ENCODE measurements at regions not wholly inside any gene's neighbourhood (a gene's known extent, or its start where the extent isn't known, plus 50 kb on each side); places are given as distances from the start of the nearest gene placed in this dataset.

GRCh38 chr5:74026310-74026709 lies 400.3 kb downstream of the ARHGEF28 start:
- H3K27ac ChIP-seq (ENCODE audit: low read depth): no peak overlapping the region
- H3K4me3 ChIP-seq (ENCODE audit: low read depth, low read length): no peak overlapping the region
- no peaks in the 10 kb centered on the region for H3K4me1 ChIP-seq (ENCODE audit: insufficient read depth)
- WGBS: 78% methylated on average over 2 of the region's 2 CpGs
- no peaks in the 10 kb centered on the region for H3K36me3 ChIP-seq (ENCODE audit: insufficient read depth)
- DNase-seq (ENCODE audit: extremely low spot score): no peak

- no peak for DNase-seq (ENCODE audit: extremely low spot score)
- Histone ChIP-seq H3K4me1 (ENCODE audit: insufficient read depth) (no peaks in the 10 kb centered on the region), H3K27ac (ENCODE audit: low read depth) (no peak overlapping the region), H3K36me3 (ENCODE audit: insufficient read depth) (no peaks in the 10 kb centered on the region), H3K4me3 (ENCODE audit: low read depth, low read length) (no peak overlapping the region)
Observed at GRCh38 chr5:74021126-74021525, 395.1 kb downstream of the ARHGEF28 start.

DNA sequence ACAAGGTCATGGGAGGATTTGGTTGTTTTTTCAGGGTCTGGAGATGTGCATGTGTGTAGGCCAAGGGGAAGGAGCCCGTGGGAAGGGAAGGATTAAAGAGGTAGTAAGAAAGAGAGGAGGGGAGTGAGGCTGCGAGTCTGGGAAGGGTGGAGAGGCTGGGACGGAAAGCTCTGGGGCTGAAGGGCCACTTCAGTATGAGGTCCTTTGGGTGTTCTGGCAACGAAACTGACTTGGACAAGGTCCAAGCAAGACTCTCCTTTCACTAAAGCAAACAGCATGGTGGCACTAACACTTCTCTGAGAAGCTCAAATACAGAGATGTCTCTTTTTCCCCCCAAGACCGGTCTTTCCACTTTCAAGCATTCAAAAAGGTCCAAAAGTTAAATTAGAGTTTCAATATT lies 394.5 kb downstream of the ARHGEF28 start:
- no peak overlapping the region for H3K27ac ChIP-seq (ENCODE audit: low read depth)

GRCh38 chr5:74019923-74020322 lies 393.9 kb downstream of the ARHGEF28 start:
- no peak for DNase-seq (ENCODE audit: extremely low spot score)
- Histone ChIP-seq H3K27ac (ENCODE audit: low read depth) (no peak overlapping the region), H3K36me3 (ENCODE audit: insufficient read depth) (no peaks in the 10 kb centered on the region), H3K4me3 (ENCODE audit: low read depth, low read length) (no peak overlapping the region), H3K4me1 (ENCODE audit: insufficient read depth) (no peaks in the 10 kb centered on the region)
- WGBS: 93% methylated on average over 5 of the region's 5 CpGs

More for the DNA sequence above, 394.5 kb downstream of the ARHGEF28 start:
- WGBS: 87% methylated on average over 5 of the region's 5 CpGs
- H3K4me3 ChIP-seq (ENCODE audit: low read depth, low read length): no peak overlapping the region
- no peaks in the 10 kb centered on the region for H3K36me3 ChIP-seq (ENCODE audit: insufficient read depth)
- no peaks in the 10 kb centered on the region for H3K4me1 ChIP-seq (ENCODE audit: insufficient read depth)
- no peak for DNase-seq (ENCODE audit: extremely low spot score)

DNA sequence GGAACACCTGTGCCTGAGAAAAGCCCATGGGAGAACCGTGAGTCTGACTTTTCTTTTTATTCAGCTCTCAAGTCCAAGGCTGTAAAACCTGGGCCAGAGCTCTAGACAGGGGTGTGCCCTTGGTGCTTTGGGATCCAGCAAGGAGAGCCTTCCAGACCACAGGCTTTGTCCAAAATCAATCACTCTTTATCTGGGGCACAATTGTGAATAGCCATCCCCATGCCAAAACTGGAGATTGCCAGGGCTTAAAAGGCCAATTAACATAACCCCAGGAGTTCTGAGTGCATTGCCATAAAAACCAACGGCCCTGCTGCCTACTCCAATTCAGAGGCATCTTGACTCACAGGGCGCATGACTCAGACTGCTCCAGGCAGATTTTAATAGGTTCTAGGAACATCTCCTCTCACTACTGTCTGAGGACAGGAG lies 391.8 kb downstream of the ARHGEF28 start:
- WGBS: 53% methylated on average over 3 of the region's 3 CpGs
- no peak for DNase-seq (ENCODE audit: extremely low spot score)

DNA sequence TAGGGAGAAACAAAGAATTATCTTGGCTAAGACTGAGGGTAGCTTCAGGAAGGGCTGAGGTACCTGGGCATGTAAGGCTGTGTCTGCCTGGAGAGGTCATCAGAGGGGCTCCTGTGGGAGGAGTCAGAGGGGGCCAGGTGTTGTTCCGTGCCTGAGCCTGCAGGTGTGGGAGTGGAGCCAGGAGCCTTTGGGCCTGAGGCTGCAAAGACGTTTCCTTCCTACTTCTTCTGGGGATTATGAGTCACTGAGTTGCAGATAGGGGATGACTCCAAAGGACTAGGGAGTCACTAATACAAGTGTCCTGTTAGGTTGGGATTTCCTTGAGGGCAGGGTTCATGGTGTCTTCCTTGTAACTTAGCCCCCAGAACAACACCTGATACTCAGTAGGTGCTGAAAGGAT lies 391.1 kb downstream of the ARHGEF28 start:
- no peak for DNase-seq (ENCODE audit: extremely low spot score)
- no peaks in the 10 kb centered on the region for H3K36me3 ChIP-seq (ENCODE audit: insufficient read depth)
- H3K27ac ChIP-seq (ENCODE audit: low read depth): no peak overlapping the region
- no peak overlapping the region for H3K4me3 ChIP-seq (ENCODE audit: low read depth, low read length)
- 47% methylated on average over 2 of the region's 2 CpGs for WGBS
- no peaks in the 10 kb centered on the region for H3K4me1 ChIP-seq (ENCODE audit: insufficient read depth)

More for the DNA sequence above, 391.8 kb downstream of the ARHGEF28 start:
- Histone ChIP-seq H3K27ac (ENCODE audit: low read depth) (no peak overlapping the region), H3K36me3 (ENCODE audit: insufficient read depth) (no peaks in the 10 kb centered on the region), H3K4me1 (ENCODE audit: insufficient read depth) (no peaks in the 10 kb centered on the region), H3K4me3 (ENCODE audit: low read depth, low read length) (no peak overlapping the region)

DNA sequence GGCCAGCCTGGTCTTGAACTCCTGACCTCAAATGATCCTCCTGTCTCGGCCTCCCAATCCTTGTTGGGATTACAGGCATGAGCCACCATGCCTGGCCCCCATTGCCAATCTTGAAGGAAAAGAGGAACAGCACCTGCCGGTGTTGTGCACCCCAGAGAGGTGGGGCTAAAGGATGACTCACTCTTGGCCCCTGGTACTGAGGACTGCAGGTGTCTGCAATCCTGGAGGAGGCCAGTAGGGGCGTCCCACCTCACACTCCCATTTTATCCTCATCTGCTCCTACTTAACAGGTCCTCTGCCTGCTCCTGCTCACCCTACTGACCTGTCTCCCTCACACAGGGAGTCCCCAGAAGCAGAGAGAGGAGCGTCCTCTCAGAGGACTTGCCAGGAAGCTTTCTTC lies 390.4 kb downstream of the ARHGEF28 start:
- WGBS: 82% methylated on average over 4 of the region's 4 CpGs

GRCh38 chr5:74015716-74016115 lies 389.7 kb downstream of the ARHGEF28 start:
- Histone ChIP-seq H3K27ac (ENCODE audit: low read depth) (no peak overlapping the region), H3K4me1 (ENCODE audit: insufficient read depth) (no peaks in the 10 kb centered on the region), H3K4me3 (ENCODE audit: low read depth, low read length) (no peak overlapping the region), H3K36me3 (ENCODE audit: insufficient read depth) (no peaks in the 10 kb centered on the region)
- no peak for DNase-seq (ENCODE audit: extremely low spot score)
- 87% methylated on average over 1 of the region's 1 CpG for WGBS

More for the DNA sequence above, 390.4 kb downstream of the ARHGEF28 start:
- DNase-seq (ENCODE audit: extremely low spot score): no peak
- H3K36me3 ChIP-seq (ENCODE audit: insufficient read depth): no peaks in the 10 kb centered on the region
- H3K4me1 ChIP-seq (ENCODE audit: insufficient read depth): no peaks in the 10 kb centered on the region
- no peak overlapping the region for H3K4me3 ChIP-seq (ENCODE audit: low read depth, low read length)
- no peak overlapping the region for H3K27ac ChIP-seq (ENCODE audit: low read depth)

GRCh38 chr5:74013222-74013621 lies 387.2 kb downstream of the ARHGEF28 start:
- DNase-seq (ENCODE audit: extremely low spot score): no peak
- H3K4me1 ChIP-seq (ENCODE audit: insufficient read depth): no peaks in the 10 kb centered on the region
- H3K4me3 ChIP-seq (ENCODE audit: low read depth, low read length): no peak overlapping the region
- WGBS: 67% methylated on average over 2 of the region's 2 CpGs
- no peak overlapping the region for H3K27ac ChIP-seq (ENCODE audit: low read depth)
- no peaks in the 10 kb centered on the region for H3K36me3 ChIP-seq (ENCODE audit: insufficient read depth)

DNA sequence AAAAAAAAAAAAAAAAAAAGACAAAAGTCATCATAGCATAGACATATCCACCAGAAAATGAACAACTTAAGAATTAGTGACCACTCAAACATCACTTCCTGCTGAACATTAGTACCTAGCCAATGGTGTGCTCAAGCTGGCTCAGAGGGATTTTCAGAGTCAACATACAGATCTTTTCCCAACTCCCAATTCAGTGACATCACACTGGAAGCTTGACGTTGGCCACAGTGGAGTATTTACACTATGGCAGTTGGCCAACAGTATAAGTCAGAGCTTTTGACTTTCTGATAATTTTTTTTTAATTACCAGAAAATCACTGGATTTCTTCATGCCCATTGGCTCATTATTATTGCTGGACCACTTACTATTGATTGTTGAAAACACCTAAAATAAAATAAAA lies 383.5 kb downstream of the ARHGEF28 start:
- DNase-seq (ENCODE audit: extremely low spot score): no peak
- 23% methylated on average over 1 of the region's 1 CpG for WGBS
- H3K27ac ChIP-seq (ENCODE audit: low read depth): no peak overlapping the region
- H3K36me3 ChIP-seq (ENCODE audit: insufficient read depth): no peaks in the 10 kb centered on the region
- H3K4me3 ChIP-seq (ENCODE audit: low read depth, low read length): no peak overlapping the region
- no peaks in the 10 kb centered on the region for H3K4me1 ChIP-seq (ENCODE audit: insufficient read depth)

- 0% methylated on average over 1 of the region's 1 CpG for WGBS
- H3K4me3 ChIP-seq (ENCODE audit: low read depth, low read length): no peak overlapping the region
- H3K36me3 ChIP-seq (ENCODE audit: insufficient read depth): no peaks in the 10 kb centered on the region
- no peak overlapping the region for H3K27ac ChIP-seq (ENCODE audit: low read depth)
- H3K4me1 ChIP-seq (ENCODE audit: insufficient read depth): no peaks in the 10 kb centered on the region
- DNase-seq (ENCODE audit: extremely low spot score): no peak
Observed at GRCh38 chr5:74007193-74007592, 381.2 kb downstream of the ARHGEF28 start.

- no peak for DNase-seq (ENCODE audit: extremely low spot score)
- Histone ChIP-seq H3K4me1 (ENCODE audit: insufficient read depth) (no peaks in the 10 kb centered on the region), H3K4me3 (ENCODE audit: low read depth, low read length) (no peak overlapping the region), H3K27ac (ENCODE audit: low read depth) (no peak overlapping the region), H3K36me3 (ENCODE audit: insufficient read depth) (no peaks in the 10 kb centered on the region)
- 38% methylated on average over 3 of the region's 3 CpGs for WGBS
Observed at GRCh38 chr5:73999297-73999696, 373.3 kb downstream of the ARHGEF28 start.

GRCh38 chr5:73998489-73998888 lies 372.5 kb downstream of the ARHGEF28 start:
- no peak for DNase-seq (ENCODE audit: extremely low spot score)
- H3K36me3 ChIP-seq (ENCODE audit: insufficient read depth): no peaks in the 10 kb centered on the region
- H3K4me1 ChIP-seq (ENCODE audit: insufficient read depth): no peaks in the 10 kb centered on the region
- no peak overlapping the region for H3K4me3 ChIP-seq (ENCODE audit: low read depth, low read length)
- 46% methylated on average over 4 of the region's 4 CpGs for whole genome bisulfite sequencing
- H3K27ac ChIP-seq (ENCODE audit: low read depth): no peak overlapping the region

GRCh38 chr5:73997960-73998359 lies 372.0 kb downstream of the ARHGEF28 start:
- Histone ChIP-seq H3K27ac (ENCODE audit: low read depth) (no peak overlapping the region), H3K4me3 (ENCODE audit: low read depth, low read length) (no peak overlapping the region)
- DNase-seq (ENCODE audit: extremely low spot score): no peak

DNA sequence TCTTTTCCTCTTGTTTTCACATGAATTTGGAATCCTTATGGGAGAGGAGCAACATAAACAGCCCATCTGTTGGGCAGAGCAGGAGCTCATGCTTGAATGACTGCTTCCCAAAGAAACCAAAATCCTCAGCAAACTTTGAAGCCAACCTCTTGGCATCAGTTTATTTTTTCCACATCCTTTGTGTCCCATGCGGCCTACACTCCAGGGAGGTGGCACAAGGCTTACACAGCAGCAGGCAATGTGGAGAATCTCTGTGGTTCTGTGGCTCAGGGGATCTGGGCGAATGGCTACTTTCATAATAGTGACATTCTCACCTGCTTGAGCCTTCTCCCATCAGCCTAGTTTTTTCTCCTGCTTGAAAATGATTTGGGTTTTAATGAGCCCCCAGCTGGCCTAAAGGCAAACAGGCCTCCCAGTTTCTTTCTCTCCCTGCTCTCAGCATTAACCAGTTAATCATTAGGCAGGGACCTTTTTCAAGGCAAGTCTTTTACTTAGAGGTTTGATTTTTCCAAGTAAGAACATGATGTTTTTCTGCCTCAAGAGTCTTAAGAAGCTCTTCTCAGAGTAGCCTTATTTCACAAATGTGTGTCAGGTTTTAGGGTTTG lies 370.3 kb downstream of the ARHGEF28 start:
- DNase-seq (ENCODE audit: extremely low spot score): no peak
- 72% methylated on average over 2 of the region's 2 CpGs for WGBS

More at GRCh38 chr5:73997960-73998359, 372.0 kb downstream of the ARHGEF28 start:
- Histone ChIP-seq H3K36me3 (ENCODE audit: insufficient read depth) (no peaks in the 10 kb centered on the region), H3K4me1 (ENCODE audit: insufficient read depth) (no peaks in the 10 kb centered on the region)

More for the DNA sequence above, 370.3 kb downstream of the ARHGEF28 start:
- Histone ChIP-seq H3K27ac (ENCODE audit: low read depth) (no peak overlapping the region), H3K4me3 (ENCODE audit: low read depth, low read length) (no peak overlapping the region), H3K36me3 (ENCODE audit: insufficient read depth) (no peaks in the 10 kb centered on the region), H3K4me1 (ENCODE audit: insufficient read depth) (no peaks in the 10 kb centered on the region)
